Central memory CD8-positive, alpha-beta T cell (primary cell): ENCODE measurements at regions not wholly inside any gene's neighbourhood (a gene's known extent, or its start where the extent isn't known, plus 50 kb on each side); places are given as distances from the start of the nearest gene placed in this dataset.

Source experiments
- ATAC-seq: fragments of 150-1000 bp; cut with Tn5 transposase; replicated peaks from 2 replicates; pipeline ENCODE4 v1.10.0; 2022; ENCODE audit warnings: mild to moderate bottlenecking, moderate FRiP score, moderate number of reproducible peaks; ENCODE audit not compliant: poor library complexity, severe bottlenecking; ENCODE audit errors: extremely low read depth
- DNase-seq, 2 donors: peaks; one replicate each; pipeline ENCODE4 v3.0.0; 2021; ENCODE audit warnings: low spot score in 2 of 2
- H3K27ac Mint-ChIP-seq: one replicate; pipeline ENCODE4 v1.8.0; 2022; ENCODE audit warnings: low read depth, mild to moderate bottlenecking, moderate library complexity, mixed read lengths
- H3K27me3 Mint-ChIP-seq: one replicate; pipeline ENCODE4 v1.8.0; 2022; ENCODE audit warnings: mixed read lengths
- H3K36me3 Mint-ChIP-seq: one replicate; pipeline ENCODE4 v1.8.0; 2022; ENCODE audit warnings: mild to moderate bottlenecking, moderate library complexity, mixed read lengths; ENCODE audit not compliant: insufficient read depth
- H3K4me1 Mint-ChIP-seq: one replicate; pipeline ENCODE4 v1.8.0; 2022; ENCODE audit warnings: mixed read lengths
- H3K4me3 Mint-ChIP-seq: one replicate; pipeline ENCODE4 v1.8.0; 2022; ENCODE audit warnings: mild to moderate bottlenecking, moderate library complexity, mixed read lengths
- H3K9me3 Mint-ChIP-seq: one replicate; pipeline ENCODE4 v1.8.0; 2022; ENCODE audit warnings: mixed read lengths

GRCh38 chr9:86541014-86541570, 186.9 kb upstream of the TUT7 start:
- Mint-ChIP-seq H3K9me3 (no peaks in the 10 kb centered on the region), H3K27ac (no peak overlapping the region), H3K36me3 (peaks cover 1% of the 10 kb centered on the region), H3K27me3 (peaks cover 16% of the 10 kb centered on the region), H3K4me1 (no peaks in the 10 kb centered on the region), H3K4me3 (no peak overlapping the region)
- ATAC-seq (no peak), DNase-seq (no peak)

GRCh38 chr9:86535406-86535915, 181.3 kb upstream of the TUT7 start:
- DNase-seq (no peak), ATAC-seq (no peak)
- no peak overlapping the region for H3K27ac Mint-ChIP-seq
- H3K4me1 Mint-ChIP-seq, result no peaks in the 10 kb centered on the region
- no peak overlapping the region for H3K4me3 Mint-ChIP-seq
- H3K36me3 Mint-ChIP-seq, result no peaks in the 10 kb centered on the region
- no peaks in the 10 kb centered on the region for H3K9me3 Mint-ChIP-seq
- H3K27me3 Mint-ChIP-seq, result peaks cover 33% of the 10 kb centered on the region

GRCh38 chr9:86534572-86535258, 180.5 kb upstream of the TUT7 start:
- Mint-ChIP-seq H3K4me3 (no peak overlapping the region), H3K27me3 (peaks cover 37% of the 10 kb centered on the region), H3K9me3 (no peaks in the 10 kb centered on the region), H3K36me3 (no peaks in the 10 kb centered on the region), H3K4me1 (no peaks in the 10 kb centered on the region), H3K27ac (no peak overlapping the region)
- DNase-seq, result no peak
- no peak for ATAC-seq

GRCh38 chr9:86531971-86532640, 177.9 kb upstream of the TUT7 start:
- Mint-ChIP-seq H3K27me3 (peaks cover 57% of the 10 kb centered on the region), H3K36me3 (no peaks in the 10 kb centered on the region), H3K27ac (no peak overlapping the region), H3K4me3 (no peak overlapping the region), H3K4me1 (no peaks in the 10 kb centered on the region), H3K9me3 (no peaks in the 10 kb centered on the region)
- no peak for DNase-seq
- ATAC-seq, result no peak

- ATAC-seq (no peak), DNase-seq (no peak)
Observed at GRCh38 chr9:86531273-86531970, 177.2 kb upstream of the TUT7 start.

GRCh38 chr9:86529496-86530275, 175.5 kb upstream of the TUT7 start:
- no peak for DNase-seq
- H3K4me3 Mint-ChIP-seq, result no peak overlapping the region
- no peaks in the 10 kb centered on the region for H3K36me3 Mint-ChIP-seq
- ATAC-seq, result no peak
- H3K4me1 Mint-ChIP-seq, result no peaks in the 10 kb centered on the region
- H3K9me3 Mint-ChIP-seq, result no peaks in the 10 kb centered on the region
- H3K27me3 Mint-ChIP-seq, result peaks cover 68% of the 10 kb centered on the region
- no peak overlapping the region for H3K27ac Mint-ChIP-seq

More at GRCh38 chr9:86531273-86531970, 177.2 kb upstream of the TUT7 start:
- no peak overlapping the region for H3K27ac Mint-ChIP-seq
- no peaks in the 10 kb centered on the region for H3K9me3 Mint-ChIP-seq
- H3K27me3 Mint-ChIP-seq, result peaks cover 57% of the 10 kb centered on the region
- H3K36me3 Mint-ChIP-seq, result no peaks in the 10 kb centered on the region
- no peaks in the 10 kb centered on the region for H3K4me1 Mint-ChIP-seq
- no peak overlapping the region for H3K4me3 Mint-ChIP-seq

GRCh38 chr9:86526021-86526420, 171.8 kb upstream of the TUT7 start:
- Mint-ChIP-seq H3K4me1 (no peaks in the 10 kb centered on the region), H3K4me3 (no peak overlapping the region), H3K27ac (no peak overlapping the region), H3K27me3 (peaks cover 58% of the 10 kb centered on the region), H3K36me3 (no peaks in the 10 kb centered on the region), H3K9me3 (no peaks in the 10 kb centered on the region)
- ATAC-seq, result no peak
- DNase-seq, result no peak

- DNase-seq (no peak), ATAC-seq (no peak)
- Mint-ChIP-seq H3K4me1 (no peaks in the 10 kb centered on the region), H3K27me3 (peaks cover 61% of the 10 kb centered on the region), H3K27ac (no peak overlapping the region), H3K36me3 (no peaks in the 10 kb centered on the region), H3K4me3 (no peak overlapping the region), H3K9me3 (no peaks in the 10 kb centered on the region)
Observed at GRCh38 chr9:86525182-86525581, 171.0 kb upstream of the TUT7 start.

GRCh38 chr9:86521977-86522376, 167.8 kb upstream of the TUT7 start:
- no peak overlapping the region for H3K27ac Mint-ChIP-seq
- H3K4me3 Mint-ChIP-seq, result no peak overlapping the region
- ATAC-seq (no peak), DNase-seq (no peak)
- H3K4me1 Mint-ChIP-seq, result no peaks in the 10 kb centered on the region
- H3K36me3 Mint-ChIP-seq, result no peaks in the 10 kb centered on the region
- peaks cover 40% of the 10 kb centered on the region for H3K27me3 Mint-ChIP-seq
- no peaks in the 10 kb centered on the region for H3K9me3 Mint-ChIP-seq

GRCh38 chr9:86521322-86521721, 167.1 kb upstream of the TUT7 start:
- DNase-seq (no peak), ATAC-seq (no peak)
- Mint-ChIP-seq H3K9me3 (no peaks in the 10 kb centered on the region), H3K27ac (no peak overlapping the region), H3K36me3 (no peaks in the 10 kb centered on the region), H3K4me3 (no peak overlapping the region), H3K4me1 (no peaks in the 10 kb centered on the region), H3K27me3 (peaks cover 39% of the 10 kb centered on the region)

GRCh38 chr9:86519066-86519615, 164.9 kb upstream of the TUT7 start:
- H3K4me1 Mint-ChIP-seq, result no peaks in the 10 kb centered on the region
- ATAC-seq (no peak), DNase-seq (no peak)
- H3K9me3 Mint-ChIP-seq, result no peaks in the 10 kb centered on the region
- H3K27me3 Mint-ChIP-seq, result peaks cover 34% of the 10 kb centered on the region
- H3K27ac Mint-ChIP-seq, result no peak overlapping the region
- no peaks in the 10 kb centered on the region for H3K36me3 Mint-ChIP-seq
- H3K4me3 Mint-ChIP-seq, result no peak overlapping the region

GRCh38 chr9:86517475-86517874, 163.3 kb upstream of the TUT7 start:
- no peak for DNase-seq
- Mint-ChIP-seq H3K36me3 (no peaks in the 10 kb centered on the region), H3K9me3 (no peaks in the 10 kb centered on the region), H3K27me3 (peaks cover 34% of the 10 kb centered on the region), H3K27ac (no peak overlapping the region), H3K4me1 (no peaks in the 10 kb centered on the region), H3K4me3 (no peak overlapping the region)
- ATAC-seq, result no peak
